AG08395 (cell line): ENCODE measurements at regions not wholly inside any gene's neighbourhood (a gene's known extent, or its start where the extent isn't known, plus 50 kb on each side); places are given as distances from the start of the nearest gene placed in this dataset.
"Not testable (repeated sequence)": the region's sequence is repeated elsewhere in the genome, so short reads cannot be mapped to it uniquely, and the experiment has no call there.

Source experiments
- DNase-seq: peaks from one replicate; pipeline ENCODE4 v3.0.0; 2012; ENCODE audit warnings: mixed read lengths, low spot score

GRCh38 chr10:33067917-33068316 lies 109.9 kb upstream of the ITGB1 start:
- DNase-seq = no peak

GRCh38 chr10:33067481-33067880 lies 109.5 kb upstream of the ITGB1 start:
- no peak for DNase-seq

GRCh38 chr10:33066558-33067236 lies 108.7 kb upstream of the ITGB1 start:
- peak; percentile 71 for DNase-seq

- DNase-seq = no peak
Observed at GRCh38 chr10:33065111-33065510, 107.1 kb upstream of the ITGB1 start.

GRCh38 chr10:33064706-33065105 lies 106.7 kb upstream of the ITGB1 start:
- no peak for DNase-seq

- DNase-seq = no peak
Observed at GRCh38 chr10:33057620-33058019, 99.6 kb upstream of the ITGB1 start.

GRCh38 chr10:33056828-33057596 lies 99.0 kb upstream of the ITGB1 start:
- no peak for DNase-seq

- DNase-seq = peak; percentile 37
Observed at GRCh38 chr10:33055625-33056024, 97.6 kb upstream of the ITGB1 start.

- DNase-seq = no peak
Observed at GRCh38 chr10:33052915-33053810, 95.1 kb upstream of the ITGB1 start.

- DNase-seq = no peak
Observed at GRCh38 chr10:33052263-33052875, 94.3 kb upstream of the ITGB1 start.

- not testable (repeated sequence) for DNase-seq
Observed at GRCh38 chr10:33049963-33050920, 92.2 kb upstream of the ITGB1 start.

- DNase-seq = no peak
Observed at GRCh38 chr10:33048223-33048622, 90.2 kb upstream of the ITGB1 start.

- no peak for DNase-seq
Observed at GRCh38 chr10:33047655-33048054, 89.6 kb upstream of the ITGB1 start.

GRCh38 chr10:33046792-33047191 lies 88.8 kb upstream of the ITGB1 start:
- no peak for DNase-seq

- no peak for DNase-seq
Observed at GRCh38 chr10:33045421-33045820, 87.4 kb upstream of the ITGB1 start.

- no peak for DNase-seq
Observed at GRCh38 chr10:33042565-33042964, 84.5 kb upstream of the ITGB1 start.

- no peak for DNase-seq
Observed at GRCh38 chr10:33041783-33042437, 83.9 kb upstream of the ITGB1 start.

GRCh38 chr10:33040436-33040835 lies 82.4 kb upstream of the ITGB1 start:
- DNase-seq = no peak

- no peak for DNase-seq
Observed at GRCh38 chr10:33039181-33039580, 81.2 kb upstream of the ITGB1 start.

- no peak for DNase-seq
Observed at GRCh38 chr10:33038672-33039071, 80.6 kb upstream of the ITGB1 start.
